ENCODE measurements at regions not wholly inside any gene's neighbourhood (a gene's known extent, or its start where the extent isn't known, plus 50 kb on each side); places are given as distances from the start of the nearest gene placed in this dataset.

- no peak for DNase-seq (ENCODE audit: low read depth in 2 of 2)
Observed at GRCh38 chr11:129324533-129325175, 51.0 kb upstream of the BARX2 start.

DNA sequence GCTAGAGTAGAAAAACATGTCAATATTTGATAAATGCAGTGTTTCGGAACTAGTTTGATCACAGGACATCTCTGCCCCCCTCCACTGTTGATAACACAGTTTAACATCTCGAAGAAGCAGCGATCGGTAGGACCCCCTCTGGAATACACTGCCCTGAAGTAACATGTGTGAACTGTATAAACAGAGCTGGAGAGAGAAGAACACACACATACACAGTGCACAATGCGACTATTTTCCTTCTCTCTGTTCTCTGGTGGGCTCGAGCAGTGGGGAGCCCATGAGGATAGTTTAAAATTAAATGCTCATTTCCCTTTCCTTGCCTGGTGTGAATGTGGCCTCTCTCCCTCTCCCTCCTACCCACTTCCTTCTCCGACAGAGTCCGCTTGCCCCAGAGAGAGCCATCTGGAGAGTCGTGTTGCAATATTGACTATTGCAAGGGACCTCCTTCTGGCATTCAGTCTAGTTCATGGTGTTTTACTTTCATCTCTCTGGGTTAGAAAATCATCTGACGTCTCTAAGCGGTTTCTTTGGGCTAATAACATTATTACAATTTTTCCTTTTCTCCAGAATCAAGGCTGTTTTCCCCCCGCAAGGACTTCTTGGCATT is 51.6 kb upstream of the BARX2 start:
- DNase-seq (ENCODE audit: low read depth in 2 of 2), result peak in 1 of 2 experiments; percentile 9

DNA sequence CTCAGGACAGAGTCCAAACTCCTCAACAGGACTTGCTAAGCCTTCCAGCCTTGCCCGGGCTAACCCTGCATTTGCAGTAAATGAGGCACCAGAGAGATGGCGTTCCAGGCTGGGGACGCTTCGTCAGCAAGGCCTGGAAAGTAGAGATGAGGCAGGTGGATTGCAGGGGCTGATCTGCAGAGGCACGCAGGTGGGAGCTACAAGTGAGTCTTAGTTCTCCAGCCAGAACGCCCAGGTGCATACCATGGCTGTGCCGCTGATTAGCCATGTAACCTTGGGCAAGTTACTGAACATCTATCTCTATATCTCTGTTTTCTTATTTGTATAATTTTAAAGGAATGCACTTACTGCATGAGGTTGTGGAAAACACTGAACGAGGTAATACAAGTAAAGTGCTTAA is 52.7 kb upstream of the BARX2 start:
- DNase-seq (ENCODE audit: low read depth in 2 of 2), result no peak

GRCh38 chr11:129321076-129321475 is 54.6 kb upstream of the BARX2 start:
- DNase-seq (ENCODE audit: low read depth in 2 of 2), result no peak

GRCh38 chr11:129320494-129320893 is 55.2 kb upstream of the BARX2 start:
- no peak for DNase-seq (ENCODE audit: low read depth in 2 of 2)

GRCh38 chr11:129319751-129320150 is 55.9 kb upstream of the BARX2 start:
- no peak for DNase-seq (ENCODE audit: low read depth in 2 of 2)

- no peak for DNase-seq (ENCODE audit: low read depth in 2 of 2)
Observed at GRCh38 chr11:129319201-129319600, 56.4 kb upstream of the BARX2 start.

GRCh38 chr11:129317571-129317970 is 58.1 kb upstream of the BARX2 start:
- no peak for DNase-seq (ENCODE audit: low read depth in 2 of 2)

DNA sequence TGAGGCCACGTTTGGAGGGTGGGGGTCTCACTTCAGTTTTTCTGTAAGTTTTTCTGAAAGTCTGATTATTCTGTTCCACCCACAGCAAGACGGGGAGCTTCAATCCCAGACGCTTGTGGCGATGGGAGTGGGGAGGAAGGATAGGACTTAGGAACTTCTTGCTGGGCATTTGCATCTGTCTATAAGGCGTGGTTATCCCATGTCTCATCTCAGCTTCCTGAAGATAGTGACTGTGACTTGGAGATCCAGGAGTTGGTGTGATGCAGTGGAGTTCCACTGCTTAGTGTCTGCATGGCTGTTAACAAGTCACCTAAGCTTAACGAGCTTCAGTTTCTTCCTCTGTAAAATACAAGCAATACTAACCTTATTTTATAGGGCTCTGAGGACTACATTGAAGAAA is 58.9 kb upstream of the BARX2 start:
- no peak for DNase-seq (ENCODE audit: low read depth in 2 of 2)

- DNase-seq (ENCODE audit: low read depth in 2 of 2), result no peak
Observed at GRCh38 chr11:129315781-129316579, 59.7 kb upstream of the BARX2 start.

DNA sequence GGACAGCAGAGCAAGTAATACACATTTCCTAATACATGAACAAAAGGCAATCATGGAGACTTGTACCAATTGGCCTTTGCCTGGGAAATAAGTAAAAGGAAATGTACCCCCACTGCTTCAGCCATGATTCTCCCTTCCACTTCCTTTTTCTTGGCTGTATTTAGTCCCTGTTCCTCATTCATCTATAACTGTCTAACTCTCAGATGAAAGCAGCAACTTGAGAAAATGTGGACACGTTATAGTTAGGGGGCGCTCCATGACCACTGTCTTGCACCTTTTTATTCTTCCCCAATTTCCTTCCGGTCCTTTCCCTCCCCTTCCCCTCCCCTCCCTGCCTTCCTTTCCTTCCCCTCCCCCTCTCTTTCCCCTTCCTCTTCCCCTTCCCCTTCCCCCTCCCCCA is 61.3 kb upstream of the BARX2 start:
- no peak for DNase-seq (ENCODE audit: low read depth in 2 of 2)

DNA sequence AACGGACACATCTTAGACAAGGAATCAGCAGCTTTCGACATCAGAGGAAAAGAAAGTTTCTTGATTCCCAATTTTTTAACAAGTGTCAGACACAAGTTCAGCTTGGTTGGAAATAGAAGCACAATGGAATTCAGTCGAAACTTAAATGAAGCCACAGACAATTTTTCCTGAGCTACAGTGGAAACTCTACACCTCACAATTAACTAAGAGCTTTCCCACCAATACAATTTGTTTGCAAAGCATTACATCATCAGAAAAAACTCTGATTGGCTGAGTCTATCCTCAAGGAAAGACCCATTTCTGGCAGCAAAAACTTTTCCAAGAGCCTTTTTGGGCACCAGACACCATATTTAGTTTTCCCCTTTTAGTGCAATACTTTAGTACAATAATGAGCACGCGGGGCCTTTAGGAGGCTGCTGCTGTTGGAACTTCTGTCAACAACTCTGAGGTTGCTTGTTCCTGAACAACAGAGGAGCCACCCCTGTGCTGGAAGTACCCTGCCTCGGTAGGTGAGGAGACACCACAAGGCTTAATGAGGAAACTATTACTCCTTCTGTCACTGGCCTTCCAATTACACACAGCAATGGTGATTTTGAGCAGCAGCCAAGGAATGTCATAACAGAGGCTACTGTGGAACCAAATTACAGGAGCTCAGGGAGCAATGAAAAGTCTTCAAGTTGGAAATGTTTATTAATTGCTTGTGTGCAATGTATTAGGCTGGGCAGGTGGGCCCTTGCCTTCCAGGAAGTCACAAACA is 61.9 kb upstream of the BARX2 start:
- DNase-seq (ENCODE audit: low read depth in 2 of 2), result no peak

DNA sequence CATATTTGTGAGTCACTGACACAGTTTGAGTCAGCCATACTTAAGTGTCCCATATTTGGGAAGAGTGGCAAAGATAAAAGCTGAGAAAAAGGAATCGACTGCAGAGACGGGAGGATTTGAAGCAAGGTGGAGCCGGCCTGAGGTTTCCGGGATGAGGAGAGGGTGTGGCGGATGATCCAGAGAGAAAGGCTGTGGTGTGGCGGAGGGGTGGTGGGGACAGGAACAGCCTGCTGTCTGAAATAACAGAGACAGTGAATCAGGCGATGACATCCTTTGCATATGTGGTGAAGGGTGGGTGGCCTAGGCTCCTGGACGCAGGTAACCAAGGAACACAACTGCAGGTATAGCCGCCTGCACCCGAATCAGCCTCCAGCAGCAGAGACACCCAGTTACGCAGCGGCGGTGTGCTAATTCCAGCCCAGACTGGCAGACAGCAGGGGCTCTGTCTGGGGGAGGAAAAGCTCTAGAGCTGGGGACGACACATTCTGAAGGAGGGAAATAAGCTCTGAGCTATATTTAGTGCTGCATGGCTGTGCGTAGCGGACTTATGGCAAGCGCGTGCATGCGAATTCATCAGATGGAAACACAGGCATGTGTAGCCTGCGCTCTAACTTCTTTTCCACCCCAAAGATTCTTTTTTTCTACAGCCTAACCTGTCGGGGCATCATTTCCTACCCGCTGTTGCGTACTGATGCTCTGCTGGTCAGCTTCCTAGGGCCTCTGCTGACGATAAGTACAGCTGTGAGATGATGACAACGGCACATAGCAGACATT is 62.7 kb upstream of the BARX2 start:
- DNase-seq (ENCODE audit: low read depth in 2 of 2), result no peak

GRCh38 chr11:129308241-129308865 is 67.3 kb upstream of the BARX2 start:
- no peak for DNase-seq (ENCODE audit: low read depth in 2 of 2)

DNA sequence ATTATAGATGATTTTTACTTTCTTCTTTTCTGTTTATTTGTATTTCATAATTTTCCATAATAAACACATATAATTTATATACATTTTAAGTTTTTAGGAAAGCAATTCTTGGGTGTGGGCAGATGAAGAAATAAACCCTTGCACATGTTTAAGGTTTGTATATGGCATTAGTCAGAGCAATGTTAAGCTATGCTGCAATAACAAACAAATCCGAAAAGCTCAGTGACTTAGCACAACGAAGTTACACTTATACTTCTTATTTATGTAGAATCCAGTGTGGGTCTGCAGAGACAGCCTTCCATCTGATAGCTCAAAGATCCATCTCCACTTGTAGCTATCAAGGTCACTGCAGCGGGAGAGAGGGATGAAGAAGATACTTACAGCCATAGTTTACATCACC is 68.5 kb upstream of the BARX2 start:
- DNase-seq (ENCODE audit: low read depth in 2 of 2), result no peak

GRCh38 chr11:129302386-129303101 is 73.1 kb upstream of the BARX2 start:
- no peak for DNase-seq (ENCODE audit: low read depth in 2 of 2)

DNA sequence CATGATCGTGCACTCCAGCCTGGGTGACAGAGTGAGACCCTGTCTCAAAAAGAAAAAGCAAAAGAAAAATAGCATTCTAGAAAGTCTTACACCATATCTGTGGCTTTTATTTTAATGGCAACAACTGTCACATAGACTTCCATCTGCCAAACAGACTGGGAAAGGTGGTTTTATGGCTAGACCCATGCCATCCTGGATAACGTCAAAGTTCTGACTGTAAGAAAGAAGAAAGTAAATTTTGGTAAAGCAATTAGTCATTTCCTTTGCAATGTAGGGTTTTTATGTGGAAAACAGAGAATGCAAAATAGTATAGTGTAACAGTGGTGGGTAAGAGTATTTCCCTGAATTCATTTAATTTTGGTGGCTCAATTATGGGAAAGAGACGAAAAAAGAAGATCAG is 75.5 kb upstream of the BARX2 start:
- no peak for DNase-seq (ENCODE audit: low read depth in 2 of 2)

GRCh38 chr11:129298988-129299387 is 76.7 kb upstream of the BARX2 start:
- DNase-seq (ENCODE audit: low read depth in 2 of 2), result no peak

DNA sequence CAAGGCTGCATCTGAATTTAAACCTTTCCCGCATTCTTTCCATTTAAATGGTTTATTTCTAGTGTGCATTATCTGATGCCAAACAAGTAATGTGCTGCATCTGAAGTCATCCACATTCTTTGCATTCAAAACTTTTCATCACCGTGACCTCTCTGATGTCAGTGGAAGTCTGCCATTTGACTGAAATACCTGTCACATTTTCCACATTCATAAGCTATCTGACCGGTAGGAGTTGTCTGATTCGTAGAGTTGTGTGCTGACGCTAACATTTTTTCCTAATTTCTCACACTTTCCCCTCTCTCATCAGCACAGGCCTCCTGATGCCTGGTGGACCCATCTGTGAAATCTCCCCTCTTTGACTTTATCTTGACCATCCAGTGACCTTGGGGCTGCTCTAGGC is 79.9 kb upstream of the BARX2 start:
- DNase-seq (ENCODE audit: low read depth in 2 of 2), result peak; percentile 38 to 44

- DNase-seq (ENCODE audit: low read depth in 2 of 2), result no peak
Observed at GRCh38 chr11:129292771-129293170, 82.9 kb upstream of the BARX2 start.

Measured in fibroblast of skin of left biceps (primary cell).